ENCODE measurements at regions not wholly inside any gene's neighbourhood (a gene's known extent, or its start where the extent isn't known, plus 50 kb on each side); places are given as distances from the start of the nearest gene placed in this dataset.

DNA sequence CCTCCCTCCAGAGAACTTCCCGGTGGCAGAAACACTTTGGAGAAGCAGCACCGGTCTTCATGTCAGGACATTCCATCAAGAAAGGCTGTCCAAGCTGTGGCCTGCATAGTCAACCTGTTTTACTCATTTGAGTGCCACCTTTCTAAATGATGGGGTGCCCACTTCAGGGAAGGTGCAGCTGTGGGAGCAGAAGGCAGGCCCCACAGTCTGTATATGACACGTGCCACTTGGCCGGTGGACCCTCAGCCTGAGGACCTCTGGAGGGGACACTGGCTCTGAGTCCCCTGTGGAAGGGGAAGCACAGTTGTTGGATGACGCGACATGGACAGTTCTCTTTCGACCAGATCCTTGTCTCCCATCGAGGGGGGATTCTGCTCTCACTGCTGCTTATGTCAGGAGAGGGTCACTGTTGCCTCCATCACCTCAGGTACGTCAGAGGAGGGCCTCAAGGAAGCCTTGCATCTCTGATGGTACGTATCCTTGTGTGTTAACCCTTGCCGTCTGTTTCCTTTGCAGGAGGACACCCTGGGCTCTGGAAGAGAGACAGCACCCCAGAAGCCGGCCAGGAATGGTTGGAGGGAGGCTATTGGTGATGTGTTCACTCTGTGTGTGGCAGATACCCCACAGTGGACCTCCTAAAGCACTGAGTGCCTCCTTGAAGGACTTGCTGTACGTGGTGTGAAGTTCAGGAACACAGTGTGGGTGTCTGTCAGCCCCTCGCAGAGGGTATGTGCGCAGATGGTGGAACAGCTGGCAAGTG, 132.1 kb upstream of the RTL1 start:
- Histone ChIP-seq H3K36me3 (ENCODE audit: insufficient read depth, low read length) (no peaks in the 10 kb centered on the region), H3K9me2 (ENCODE audit: insufficient read depth, low read length) (no peaks in the 10 kb centered on the region), H3K4me1 (ENCODE audit: insufficient read depth, low read length, poor library complexity, severe bottlenecking) (no peaks in the 10 kb centered on the region), H3K4me2 (ENCODE audit: low read length) (no peak overlapping the region), H3K9me3 (ENCODE audit: low read length) (no peaks in the 10 kb centered on the region), H4K20me1 (ENCODE audit: insufficient read depth, low read length) (no peaks in the 10 kb centered on the region), H2AFZ (ENCODE audit: low read length) (no peak overlapping the region), H3K4me3 (ENCODE audit: low read depth, low read length, poor library complexity, severe bottlenecking) (no peak overlapping the region), H3K27ac (ENCODE audit: low read depth, low read length, poor library complexity, severe bottlenecking) (no peak overlapping the region), H3K79me2 (ENCODE audit: insufficient read depth, low read depth, low read length) (no peaks in the 10 kb centered on the region)
- DNase-seq (ENCODE audit: low spot score) = no peak
- no peak for TF ChIP-seq EZH2phosphoT487 (IDR thresholded peaks at IDR 0.05; ENCODE audit: borderline replicate concordance, low read depth, low read length)
- TF ChIP-seq, protein P1, sequence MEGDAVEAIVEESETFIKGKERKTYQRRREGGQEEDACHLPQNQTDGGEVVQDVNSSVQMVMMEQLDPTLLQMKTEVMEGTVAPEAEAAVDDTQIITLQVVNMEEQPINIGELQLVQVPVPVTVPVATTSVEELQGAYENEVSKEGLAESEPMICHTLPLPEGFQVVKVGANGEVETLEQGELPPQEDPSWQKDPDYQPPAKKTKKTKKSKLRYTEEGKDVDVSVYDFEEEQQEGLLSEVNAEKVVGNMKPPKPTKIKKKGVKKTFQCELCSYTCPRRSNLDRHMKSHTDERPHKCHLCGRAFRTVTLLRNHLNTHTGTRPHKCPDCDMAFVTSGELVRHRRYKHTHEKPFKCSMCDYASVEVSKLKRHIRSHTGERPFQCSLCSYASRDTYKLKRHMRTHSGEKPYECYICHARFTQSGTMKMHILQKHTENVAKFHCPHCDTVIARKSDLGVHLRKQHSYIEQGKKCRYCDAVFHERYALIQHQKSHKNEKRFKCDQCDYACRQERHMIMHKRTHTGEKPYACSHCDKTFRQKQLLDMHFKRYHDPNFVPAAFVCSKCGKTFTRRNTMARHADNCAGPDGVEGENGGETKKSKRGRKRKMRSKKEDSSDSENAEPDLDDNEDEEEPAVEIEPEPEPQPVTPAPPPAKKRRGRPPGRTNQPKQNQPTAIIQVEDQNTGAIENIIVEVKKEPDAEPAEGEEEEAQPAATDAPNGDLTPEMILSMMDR (conservative IDR thresholded peaks at IDR 0.05; ENCODE audit: low read length) = no peak
- ChIA-PET CTCF (ENCODE audit: unreplicated experiment) (no interaction called here), POLR2A (no interaction called here)
- no TSS peak for BruUV-seq (replicated peaks)
- intact Hi-C loops (cut with micrococcal nuclease; ENCODE audit: unreplicated experiment) = no loop called here

DNA sequence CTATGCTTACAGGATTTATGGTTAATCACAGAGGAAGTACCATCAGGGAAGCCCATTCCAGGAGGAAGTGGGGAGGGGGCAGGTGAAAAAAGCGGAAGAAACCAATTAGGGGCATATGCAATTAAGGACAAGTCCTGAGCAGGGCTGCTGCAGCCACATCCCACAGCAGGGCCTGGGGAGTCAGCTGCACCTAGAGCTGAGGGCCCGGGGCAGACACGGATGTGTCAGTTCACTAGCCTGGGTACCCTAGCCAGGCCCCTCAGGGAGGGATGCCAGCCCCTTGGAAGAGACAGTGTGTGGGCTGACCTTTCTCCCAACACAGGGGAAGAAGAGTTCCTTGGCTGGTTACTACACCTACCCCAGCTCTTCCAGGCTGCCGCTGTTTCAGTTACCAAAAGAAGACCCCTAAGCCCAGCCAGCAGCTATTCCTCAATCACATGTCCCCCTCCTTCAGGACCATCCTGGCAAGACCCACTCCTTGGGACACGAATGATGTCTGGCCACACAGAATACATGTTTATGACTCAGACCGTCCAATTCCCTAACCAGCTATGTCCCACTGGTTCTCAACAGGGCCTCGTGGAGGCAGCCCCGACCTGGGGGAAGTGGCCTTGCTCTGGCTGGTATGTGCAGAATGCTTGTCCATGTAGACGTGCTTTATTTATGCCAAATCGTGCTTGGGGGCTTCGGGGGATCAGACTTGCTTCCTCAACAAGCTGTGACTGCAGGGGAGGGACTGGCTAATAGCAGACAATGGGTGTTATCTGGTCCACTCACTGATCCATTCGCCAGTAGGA, 133.7 kb upstream of the RTL1 start:
- intact Hi-C loops (cut with micrococcal nuclease; ENCODE audit: unreplicated experiment) = no loop called here
- no peak for DNase-seq (ENCODE audit: low spot score)
- no TSS peak for BruUV-seq (replicated peaks)
- Histone ChIP-seq H3K36me3 (ENCODE audit: insufficient read depth, low read length) (no peaks in the 10 kb centered on the region), H3K9me2 (ENCODE audit: insufficient read depth, low read length) (no peaks in the 10 kb centered on the region), H4K20me1 (ENCODE audit: insufficient read depth, low read length) (no peaks in the 10 kb centered on the region), H2AFZ (ENCODE audit: low read length) (no peak overlapping the region), H3K9me3 (ENCODE audit: low read length) (no peaks in the 10 kb centered on the region), H3K4me2 (ENCODE audit: low read length) (no peak overlapping the region), H3K4me3 (ENCODE audit: low read depth, low read length, poor library complexity, severe bottlenecking) (no peak overlapping the region), H3K27ac (ENCODE audit: low read depth, low read length, poor library complexity, severe bottlenecking) (no peak overlapping the region), H3K4me1 (ENCODE audit: insufficient read depth, low read length, poor library complexity, severe bottlenecking) (no peaks in the 10 kb centered on the region), H3K79me2 (ENCODE audit: insufficient read depth, low read depth, low read length) (no peaks in the 10 kb centered on the region)
- ChIA-PET POLR2A (no interaction called here), CTCF (ENCODE audit: unreplicated experiment) (no interaction called here)
- TF ChIP-seq EZH2phosphoT487 (IDR thresholded peaks at IDR 0.05; ENCODE audit: borderline replicate concordance, low read depth, low read length) = no peak
- TF ChIP-seq, protein P1 (conservative IDR thresholded peaks at IDR 0.05; ENCODE audit: low read length) = no peak

All from OCI-LY7 (cell line).